ENCODE measurements at regions not wholly inside any gene's neighbourhood (a gene's known extent, or its start where the extent isn't known, plus 50 kb on each side); places are given as distances from the start of the nearest gene placed in this dataset.

- TF ChIP-seq, protein P1, sequence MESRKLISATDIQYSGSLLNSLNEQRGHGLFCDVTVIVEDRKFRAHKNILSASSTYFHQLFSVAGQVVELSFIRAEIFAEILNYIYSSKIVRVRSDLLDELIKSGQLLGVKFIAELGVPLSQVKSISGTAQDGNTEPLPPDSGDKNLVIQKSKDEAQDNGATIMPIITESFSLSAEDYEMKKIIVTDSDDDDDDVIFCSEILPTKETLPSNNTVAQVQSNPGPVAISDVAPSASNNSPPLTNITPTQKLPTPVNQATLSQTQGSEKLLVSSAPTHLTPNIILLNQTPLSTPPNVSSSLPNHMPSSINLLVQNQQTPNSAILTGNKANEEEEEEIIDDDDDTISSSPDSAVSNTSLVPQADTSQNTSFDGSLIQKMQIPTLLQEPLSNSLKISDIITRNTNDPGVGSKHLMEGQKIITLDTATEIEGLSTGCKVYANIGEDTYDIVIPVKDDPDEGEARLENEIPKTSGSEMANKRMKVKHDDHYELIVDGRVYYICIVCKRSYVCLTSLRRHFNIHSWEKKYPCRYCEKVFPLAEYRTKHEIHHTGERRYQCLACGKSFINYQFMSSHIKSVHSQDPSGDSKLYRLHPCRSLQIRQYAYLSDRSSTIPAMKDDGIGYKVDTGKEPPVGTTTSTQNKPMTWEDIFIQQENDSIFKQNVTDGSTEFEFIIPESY (IDR thresholded peaks at IDR 0.05; ENCODE audit: borderline replicate concordance, low read depth): no peak
- no peak for TF ChIP-seq CTCF (IDR thresholded peaks at IDR 0.05)
These were observed 83.1 kb upstream of the CLCN4 start (continued) for GRCh38 chrX:10073671-10074070.

- TF ChIP-seq TCF12 (IDR thresholded peaks at IDR 0.05) (no peak), RAD21 (IDR thresholded peaks at IDR 0.05; ENCODE audit: low read length) (no peak), RCOR1 (IDR thresholded peaks at IDR 0.05; ENCODE audit: low read length) (no peak), USF1 (IDR thresholded peaks at IDR 0.05; ENCODE audit: borderline replicate concordance, low read depth) (no peak), YY1 (IDR thresholded peaks at IDR 0.05; ENCODE audit: low read depth) (no peak), ELF1 (IDR thresholded peaks at IDR 0.05) (no peak), NRF1 (IDR thresholded peaks at IDR 0.05; ENCODE audit: low read depth, low read length) (no peak), RXRA (IDR thresholded peaks at IDR 0.05; ENCODE audit: borderline replicate concordance, low read depth) (no peak), GATA2 (CRISPR knock-in tag; IDR thresholded peaks at IDR 0.05) (no peak), MEF2A (IDR thresholded peaks at IDR 0.05; ENCODE audit: borderline replicate concordance, low read depth) (no peak), EP300 (IDR thresholded peaks at IDR 0.05; ENCODE audit: borderline replicate concordance in 1 of 2, low read depth in 1 of 2, low read length in 1 of 2) (no peak), POLR2AphosphoS5 (IDR thresholded peaks at IDR 0.05; ENCODE audit: low read depth, low read length) (no peak), PBX3 (IDR thresholded peaks at IDR 0.05) (no peak), FOSL2 (IDR thresholded peaks at IDR 0.05; ENCODE audit: borderline replicate concordance, low read depth) (no peak), FOXM1 (IDR thresholded peaks at IDR 0.05; ENCODE audit: low read depth) (no peak), MXI1 (IDR thresholded peaks at IDR 0.05; ENCODE audit: low read depth, low read length) (no peak)
- TF ChIP-seq, protein P2, sequence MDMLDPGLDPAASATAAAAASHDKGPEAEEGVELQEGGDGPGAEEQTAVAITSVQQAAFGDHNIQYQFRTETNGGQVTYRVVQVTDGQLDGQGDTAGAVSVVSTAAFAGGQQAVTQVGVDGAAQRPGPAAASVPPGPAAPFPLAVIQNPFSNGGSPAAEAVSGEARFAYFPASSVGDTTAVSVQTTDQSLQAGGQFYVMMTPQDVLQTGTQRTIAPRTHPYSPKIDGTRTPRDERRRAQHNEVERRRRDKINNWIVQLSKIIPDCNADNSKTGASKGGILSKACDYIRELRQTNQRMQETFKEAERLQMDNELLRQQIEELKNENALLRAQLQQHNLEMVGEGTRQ (IDR thresholded peaks at IDR 0.05; ENCODE audit: borderline replicate concordance, low read depth, low read length): no peak
- TF ChIP-seq, protein P3, sequence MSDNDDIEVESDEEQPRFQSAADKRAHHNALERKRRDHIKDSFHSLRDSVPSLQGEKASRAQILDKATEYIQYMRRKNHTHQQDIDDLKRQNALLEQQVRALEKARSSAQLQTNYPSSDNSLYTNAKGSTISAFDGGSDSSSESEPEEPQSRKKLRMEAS (IDR thresholded peaks at IDR 0.05; ENCODE audit: low read depth): no peak
- TF ChIP-seq, protein P4, sequence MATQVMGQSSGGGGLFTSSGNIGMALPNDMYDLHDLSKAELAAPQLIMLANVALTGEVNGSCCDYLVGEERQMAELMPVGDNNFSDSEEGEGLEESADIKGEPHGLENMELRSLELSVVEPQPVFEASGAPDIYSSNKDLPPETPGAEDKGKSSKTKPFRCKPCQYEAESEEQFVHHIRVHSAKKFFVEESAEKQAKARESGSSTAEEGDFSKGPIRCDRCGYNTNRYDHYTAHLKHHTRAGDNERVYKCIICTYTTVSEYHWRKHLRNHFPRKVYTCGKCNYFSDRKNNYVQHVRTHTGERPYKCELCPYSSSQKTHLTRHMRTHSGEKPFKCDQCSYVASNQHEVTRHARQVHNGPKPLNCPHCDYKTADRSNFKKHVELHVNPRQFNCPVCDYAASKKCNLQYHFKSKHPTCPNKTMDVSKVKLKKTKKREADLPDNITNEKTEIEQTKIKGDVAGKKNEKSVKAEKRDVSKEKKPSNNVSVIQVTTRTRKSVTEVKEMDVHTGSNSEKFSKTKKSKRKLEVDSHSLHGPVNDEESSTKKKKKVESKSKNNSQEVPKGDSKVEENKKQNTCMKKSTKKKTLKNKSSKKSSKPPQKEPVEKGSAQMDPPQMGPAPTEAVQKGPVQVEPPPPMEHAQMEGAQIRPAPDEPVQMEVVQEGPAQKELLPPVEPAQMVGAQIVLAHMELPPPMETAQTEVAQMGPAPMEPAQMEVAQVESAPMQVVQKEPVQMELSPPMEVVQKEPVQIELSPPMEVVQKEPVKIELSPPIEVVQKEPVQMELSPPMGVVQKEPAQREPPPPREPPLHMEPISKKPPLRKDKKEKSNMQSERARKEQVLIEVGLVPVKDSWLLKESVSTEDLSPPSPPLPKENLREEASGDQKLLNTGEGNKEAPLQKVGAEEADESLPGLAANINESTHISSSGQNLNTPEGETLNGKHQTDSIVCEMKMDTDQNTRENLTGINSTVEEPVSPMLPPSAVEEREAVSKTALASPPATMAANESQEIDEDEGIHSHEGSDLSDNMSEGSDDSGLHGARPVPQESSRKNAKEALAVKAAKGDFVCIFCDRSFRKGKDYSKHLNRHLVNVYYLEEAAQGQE (IDR thresholded peaks at IDR 0.05; ENCODE audit: low read depth, low read length): no peak
- Histone ChIP-seq H3K4me1 (ENCODE audit: control insufficient read depth in 1 of 2, insufficient read depth in 2 of 2, low read depth in 1 of 2, low read length in 1 of 2) (no peaks in the 10 kb centered on the region; a peak in 1 of 4 replicates), H3K4me3 (ENCODE audit: low read depth in 2 of 2, low read length in 1 of 2) (no peak overlapping the region), H3K9me3 (no peaks in the 10 kb centered on the region), H3K36me3 (replicated peaks in 1 of 2; ENCODE audit: control insufficient read depth in 1 of 2, insufficient read depth in 2 of 2, low read length in 1 of 2) (no peaks in the 10 kb centered on the region), H3K27me3 (ENCODE audit: insufficient read depth) (no peaks in the 10 kb centered on the region), H2AFZ (ENCODE audit: low read depth) (no peak overlapping the region), H3K79me2 (ENCODE audit: insufficient read depth) (no peaks in the 10 kb centered on the region; the same call in 1 of the 2 replicates), H4K20me1 (ENCODE audit: insufficient read depth) (no peaks in the 10 kb centered on the region; the same call in 1 of the 2 replicates), H3K27ac (ENCODE audit: low read depth in 2 of 2, low read length in 1 of 2) (no peak overlapping the region), H3K9me2 (no peaks in the 10 kb centered on the region), H3F3A (replicated peaks; ENCODE audit: insufficient read depth) (no peaks in the 10 kb centered on the region), H3K4me2 (no peak overlapping the region), H3K9ac (no peak overlapping the region)
- WGBS (ENCODE audit: low lambda C conversion rate): 52% methylated on average over 9 of the region's 9 CpGs
- DNase-seq: no peak
- POLR2A ChIA-PET: no interaction called here
- CTCF ChIA-PET: interaction anchor here (1.5 kb wide), 1 partner anchor 10 kb away, joined by 3 read pairs; no protein-coding TSS in a partner anchor
These were observed 82.4 kb upstream of the CLCN4 start for GRCh38 chrX:10074241-10074941.

Data from SK-N-SH (cell line).